HCT116 (cell line): ENCODE measurements at regions not wholly inside any gene's neighbourhood (a gene's known extent, or its start where the extent isn't known, plus 50 kb on each side); places are given as distances from the start of the nearest gene placed in this dataset.

Experiments
- ATAC-seq: fragments of 200-7000 bp; cut with Tn5 transposase; 2 replicates; pipeline ENCODE4 v1.9.1; 2020; ENCODE audit warnings: mild to moderate bottlenecking, moderate library complexity
- BruUV-seq: library from RNA; stranded (reverse); fragments of 400-500 nt; replicated peaks from 2 replicates; lab custom pipeline; 2021; lab: Mats Ljungman, UMichigan
- CTCF ChIA-PET: fragments of 300-600 bp; sonication (Branson Sonifier 250); formaldehyde crosslinking; loops from one replicate; lab custom pipeline; 2021; ENCODE audit warnings: antibody characterized with exemption; lab: Charles Lee
- POLR2A ChIA-PET: fragments of 300-600, 350-600 bp; sonication (Branson Sonifier 250); formaldehyde crosslinking; loops from one replicate; lab custom pipeline; 2021; ENCODE audit warnings: antibody characterized with exemption; lab: Charles Lee
- RAD21 ChIA-PET, 2 experiments: fragments of 300-600 bp; sonication (Branson Sonifier 250); formaldehyde crosslinking; loops; one replicate each; lab custom pipeline; 2023; ENCODE audit warnings: low total read pairs in 2 of 2; ENCODE audit not compliant: uncharacterized antibody in 2 of 2, unreplicated experiment in 2 of 2, low non-redundant PET in 1 of 2; lab: Charles Lee
- DNase-seq: peaks from one replicate; pipeline ENCODE4 v3.0.0-alpha.2; 2010; ENCODE audit warnings: low read depth, low spot score
- H2AFZ ChIP-seq: fragments of 200-600 bp; shearing (Covaris generic), sonication (generic); 2 replicates; pipeline ENCODE4 v1.6.1; 2017; ENCODE audit warnings: low read depth, mixed run types, mixed read lengths, antibody characterized with exemption, low read length; ENCODE audit not compliant: poor library complexity, severe bottlenecking
- H3K27ac ChIP-seq: 2 replicates; pipeline ENCODE4 v1.5.1; 2012; ENCODE audit warnings: low read depth, low read length
- H3K27me3 ChIP-seq: fragments of 200-600 bp; sonication (generic); 2 replicates; pipeline ENCODE4 v1.6.1; 2016; ENCODE audit warnings: mixed run types, low read length, mixed read lengths; ENCODE audit not compliant: insufficient read depth
- H3K36me3 ChIP-seq, 2 experiments: fragments of 200-500 bp in 1 of 2; fragments of 200-600 bp in 1 of 2; sonication (Bioruptor generic) in 1 of 2; sonication (generic) in 1 of 2; 2 replicates each; pipeline versions ENCODE4 v1.5.1 to v1.6.1; 2014 to 2016; ENCODE audit warnings: low read length in 2 of 2, inconsistent platforms in 1 of 2, mixed read lengths in 1 of 2, mixed run types in 1 of 2; ENCODE audit not compliant: insufficient read depth in 2 of 2, control insufficient read depth in 1 of 2
- H3K4me1 ChIP-seq, 2 experiments: fragments of 200-600 bp in 1 of 2; sonication (generic) in 1 of 2; 2 replicates each; pipeline versions ENCODE4 v1.5.1 to v1.6.1; 2012 to 2017; ENCODE audit warnings: low read length in 2 of 2, inconsistent platforms in 1 of 2, mild to moderate bottlenecking in 1 of 2, mixed read lengths in 1 of 2, mixed run types in 1 of 2, moderate library complexity in 1 of 2; ENCODE audit not compliant: insufficient read depth in 2 of 2, control insufficient read depth in 1 of 2
- H3K4me2 ChIP-seq: fragments of 200-600 bp; sonication (generic); 2 replicates; pipeline ENCODE4 v1.6.1; 2017; ENCODE audit warnings: mixed run types, low read length, mixed read lengths
- H3K4me3 ChIP-seq, 2 experiments: fragments of 200-600 bp in 1 of 2; sonication (generic) in 1 of 2; replicated peaks in 1 of 2; 2 replicates each; pipeline ENCODE4 v1.5.1; 2011 to 2016; ENCODE audit warnings: low read length in 2 of 2, control low read depth in 1 of 2, low read depth in 1 of 2, mild to moderate bottlenecking in 1 of 2, mixed read lengths in 1 of 2, mixed run types in 1 of 2
- H3K79me2 ChIP-seq: fragments of 200-600 bp; sonication (generic); 2 replicates; pipeline ENCODE4 v1.6.1; 2017; ENCODE audit warnings: mild to moderate bottlenecking, mixed run types, low read length, moderate library complexity, mixed read lengths; ENCODE audit not compliant: insufficient read depth
- H3K9ac ChIP-seq: fragments of 200-600 bp; sonication (generic); 2 replicates; pipeline ENCODE4 v1.6.1; 2016; ENCODE audit warnings: low read length, mixed read lengths
- H3K9me2 ChIP-seq: fragments of 200-600 bp; sonication (generic), shearing (Covaris generic); 2 replicates; pipeline ENCODE4 v1.6.1; 2017; ENCODE audit warnings: mixed run types, mild to moderate bottlenecking, moderate library complexity; ENCODE audit not compliant: insufficient read depth
- H3K9me3 ChIP-seq, 2 experiments: fragments of 200-500 bp in 1 of 2; fragments of 200-600 bp in 1 of 2; sonication (Bioruptor generic) in 1 of 2; sonication (generic) in 1 of 2; 2 replicates each; pipeline ENCODE4 v1.6.1; 2014 to 2017; ENCODE audit warnings: low read length in 2 of 2, mixed read lengths in 2 of 2, inconsistent platforms in 1 of 2, low read depth in 1 of 2, mild to moderate bottlenecking in 1 of 2, mixed run types in 1 of 2, moderate library complexity in 1 of 2; ENCODE audit not compliant: control insufficient read depth in 1 of 2, insufficient read depth in 1 of 2
- H4K20me1 ChIP-seq: fragments of 200-600 bp; sonication (generic), shearing (Covaris generic); 2 replicates; pipeline ENCODE4 v1.6.1; 2017; ENCODE audit warnings: mixed run types, mild to moderate bottlenecking, moderate library complexity; ENCODE audit not compliant: insufficient read depth
- EGR1 ChIP-seq: IDR thresholded peaks from 2 replicates; pipeline ENCODE4 v1.6.1; 2012; ENCODE audit warnings: low read depth
- EZH2phosphoT487 ChIP-seq: fragments of 200-600 bp; IDR thresholded peaks from 2 replicates; pipeline ENCODE4 v1.6.1; 2018; ENCODE audit warnings: antibody characterized with exemption, borderline replicate concordance
- JUND ChIP-seq: IDR thresholded peaks from 2 replicates; pipeline ENCODE4 v1.6.1; 2012
- MAX ChIP-seq: IDR thresholded peaks from 2 replicates; pipeline ENCODE4 v1.6.1; 2012
- POLR2A ChIP-seq: IDR thresholded peaks from 2 replicates; pipeline ENCODE4 v1.7.0; 2011; ENCODE audit warnings: borderline replicate concordance; ENCODE audit not compliant: insufficient read depth, insufficient read length; ENCODE audit errors: extremely low read depth
- RAD21 ChIP-seq: IDR thresholded peaks from 2 replicates; pipeline ENCODE4 v1.6.1; 2012; ENCODE audit warnings: low read depth, mild to moderate bottlenecking
- SIN3A ChIP-seq: IDR thresholded peaks from 2 replicates; pipeline ENCODE4 v1.6.1; 2012; ENCODE audit warnings: low read depth
- SP1 ChIP-seq: IDR thresholded peaks from 2 replicates; pipeline ENCODE4 v1.6.1; 2012; ENCODE audit warnings: low read depth
- SRF ChIP-seq: IDR thresholded peaks from 2 replicates; pipeline ENCODE4 v1.6.1; 2012; ENCODE audit warnings: low read depth
- TCF7L2 ChIP-seq: IDR thresholded peaks from 2 replicates; pipeline ENCODE4 v1.7.0; 2011; ENCODE audit warnings: borderline replicate concordance, inconsistent platforms; ENCODE audit not compliant: insufficient read depth, insufficient read length; ENCODE audit errors: extremely low read depth
- YY1 ChIP-seq: IDR thresholded peaks from 2 replicates; pipeline ENCODE4 v1.6.1; 2011; ENCODE audit warnings: low read length, low read depth, moderate library complexity, mild to moderate bottlenecking; ENCODE audit not compliant: insufficient replicate concordance; ENCODE audit errors: extremely low read depth
- ZBTB33 ChIP-seq: IDR thresholded peaks from 2 replicates; pipeline ENCODE4 v1.6.1; 2011; ENCODE audit warnings: mild to moderate bottlenecking, low read length, moderate library complexity; ENCODE audit not compliant: insufficient replicate concordance; ENCODE audit errors: extremely low read depth
- ZFX ChIP-seq: fragments of 450-650 bp; IDR thresholded peaks from 2 replicates; pipeline ENCODE4 v1.6.1; 2017
- intact Hi-C: fragments of 100-400 bp; cut with micrococcal nuclease; formaldehyde crosslinking; loops from 2 replicates; pipeline ENCODE4 v1.10.0; 2022

- no peak for TF ChIP-seq ZBTB33
- TF ChIP-seq SIN3A = no peak
- no peak for TF ChIP-seq POLR2A
- TF ChIP-seq SRF = no peak
Measured at GRCh38 chr5:18158166-18158565, 523.9 kb downstream of the TAF11L14 start (continued).

GRCh38 chr5:18159331-18159730, 525.1 kb downstream of the TAF11L14 start:
- no peaks in the 10 kb centered on the region for H3K27me3 ChIP-seq
- H3K9ac ChIP-seq = no peak overlapping the region
- H4K20me1 ChIP-seq = no peaks in the 10 kb centered on the region
- TF ChIP-seq SRF (no peak), EGR1 (no peak), MAX (no peak), EZH2phosphoT487 (no peak), ZFX (no peak), SP1 (no peak), YY1 (no peak), JUND (no peak), TCF7L2 (no peak), RAD21 (no peak)
- TF ChIP-seq, all 23 proteins: peak for 0
- ChIA-PET CTCF (no interaction called here), RAD21 (no interaction called here), POLR2A (no interaction called here)
- ATAC-seq (no peak), DNase-seq (no peak)
- Histone ChIP-seq H3K36me3 (no peaks in the 10 kb centered on the region), H3K9me2 (no peaks in the 10 kb centered on the region), H2AFZ (no peak overlapping the region), H3K27ac (no peak overlapping the region), H3K4me2 (no peak overlapping the region), H3K4me1 (no peaks in the 10 kb centered on the region), H3K4me3 (no peak overlapping the region), H3K9me3 (peaks cover 3 to 16% of the 10 kb centered on the region in 2 experiments; a peak in 2 of 4 replicates), H3K79me2 (no peaks in the 10 kb centered on the region)
- BruUV-seq = no TSS peak
- intact Hi-C loops = no loop called here
